Epithelial cell of esophagus (primary cell): ENCODE measurements at regions not wholly inside any gene's neighbourhood (a gene's known extent, or its start where the extent isn't known, plus 50 kb on each side); places are given as distances from the start of the nearest gene placed in this dataset.

Experiments used
- DNase-seq: peaks from one replicate; pipeline ENCODE4 v3.0.0; 2010; ENCODE audit warnings: low read depth
- H3K4me3 ChIP-seq: 2 replicates; pipeline ENCODE4 v1.5.1; 2011; ENCODE audit warnings: mild to moderate bottlenecking, low read length, control low read depth
- TF ChIP-seq, protein P1 (sequence below): IDR thresholded peaks from 2 replicates; pipeline ENCODE4 v1.5.1; 2011; ENCODE audit warnings: low read depth, mild to moderate bottlenecking, low read length, control low read depth, inconsistent platforms; ENCODE audit not compliant: insufficient read depth; ENCODE audit errors: missing control alignments

DNA sequence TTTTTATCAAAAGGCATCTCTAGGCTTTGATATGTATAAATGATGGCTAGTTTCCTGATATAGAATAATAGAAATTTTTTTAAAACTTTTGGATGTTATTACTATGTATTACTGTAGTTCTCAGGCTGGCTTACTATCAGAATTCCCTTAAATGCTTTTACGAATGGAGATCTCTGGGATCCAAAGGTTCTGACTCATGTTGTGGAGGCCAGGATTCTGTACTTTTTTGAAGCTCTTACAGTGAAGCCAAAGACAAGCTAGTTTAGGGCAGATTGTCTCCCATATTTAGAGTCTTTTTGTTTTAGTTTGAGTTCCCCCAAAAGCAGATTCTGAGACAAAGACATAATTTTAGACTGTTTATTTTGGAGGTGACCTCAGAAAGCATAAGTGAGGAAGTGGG, 265.9 kb upstream of the SESN3 start:
- TF ChIP-seq, protein P1, sequence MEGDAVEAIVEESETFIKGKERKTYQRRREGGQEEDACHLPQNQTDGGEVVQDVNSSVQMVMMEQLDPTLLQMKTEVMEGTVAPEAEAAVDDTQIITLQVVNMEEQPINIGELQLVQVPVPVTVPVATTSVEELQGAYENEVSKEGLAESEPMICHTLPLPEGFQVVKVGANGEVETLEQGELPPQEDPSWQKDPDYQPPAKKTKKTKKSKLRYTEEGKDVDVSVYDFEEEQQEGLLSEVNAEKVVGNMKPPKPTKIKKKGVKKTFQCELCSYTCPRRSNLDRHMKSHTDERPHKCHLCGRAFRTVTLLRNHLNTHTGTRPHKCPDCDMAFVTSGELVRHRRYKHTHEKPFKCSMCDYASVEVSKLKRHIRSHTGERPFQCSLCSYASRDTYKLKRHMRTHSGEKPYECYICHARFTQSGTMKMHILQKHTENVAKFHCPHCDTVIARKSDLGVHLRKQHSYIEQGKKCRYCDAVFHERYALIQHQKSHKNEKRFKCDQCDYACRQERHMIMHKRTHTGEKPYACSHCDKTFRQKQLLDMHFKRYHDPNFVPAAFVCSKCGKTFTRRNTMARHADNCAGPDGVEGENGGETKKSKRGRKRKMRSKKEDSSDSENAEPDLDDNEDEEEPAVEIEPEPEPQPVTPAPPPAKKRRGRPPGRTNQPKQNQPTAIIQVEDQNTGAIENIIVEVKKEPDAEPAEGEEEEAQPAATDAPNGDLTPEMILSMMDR: no peak
- H3K4me3 ChIP-seq: no peak overlapping the region
- no peak for DNase-seq

DNA sequence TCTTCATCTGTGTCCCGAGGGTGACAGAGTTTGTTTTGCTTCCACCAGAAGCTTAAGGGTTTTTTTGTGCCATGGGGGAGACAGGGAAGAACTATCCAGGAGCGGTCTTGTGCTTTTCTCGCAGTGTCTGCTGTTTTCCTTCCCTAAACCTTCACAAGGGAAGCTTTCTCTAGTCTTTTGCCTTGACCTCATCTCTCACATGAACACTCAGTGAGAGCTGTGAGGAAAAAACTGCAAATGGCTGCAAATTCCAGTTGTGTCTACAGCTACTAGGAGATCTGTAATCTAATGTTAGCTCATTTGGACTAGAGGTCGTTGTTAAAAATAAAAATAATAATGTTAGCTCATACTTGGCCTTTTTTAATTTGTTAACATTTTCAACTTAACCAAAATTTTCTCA, 264.7 kb upstream of the SESN3 start:
- no peak overlapping the region for H3K4me3 ChIP-seq
- TF ChIP-seq, protein P1: no peak
- DNase-seq: no peak

DNA sequence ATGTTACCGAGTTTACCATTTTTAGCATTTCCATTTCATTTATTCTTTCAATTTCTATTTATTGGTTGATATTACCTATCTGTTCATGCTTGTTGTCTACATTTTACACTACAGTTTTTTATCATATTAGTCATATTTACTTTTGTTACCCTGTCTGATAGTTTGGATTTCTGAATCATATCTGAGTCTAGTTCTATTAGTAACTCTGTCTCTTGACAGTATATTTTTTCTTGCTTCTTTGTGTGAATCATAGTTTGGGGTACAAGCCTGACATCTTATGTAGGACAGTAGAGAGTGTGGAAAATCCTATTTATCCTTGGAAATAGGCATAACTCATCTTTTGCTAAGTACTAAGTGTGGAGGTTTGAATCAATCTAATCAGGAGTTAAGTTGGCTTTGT, 263.9 kb upstream of the SESN3 start:
- TF ChIP-seq, protein P1: no peak
- peak; percentile 58 for DNase-seq
- H3K4me3 ChIP-seq: no peak overlapping the region

DNA sequence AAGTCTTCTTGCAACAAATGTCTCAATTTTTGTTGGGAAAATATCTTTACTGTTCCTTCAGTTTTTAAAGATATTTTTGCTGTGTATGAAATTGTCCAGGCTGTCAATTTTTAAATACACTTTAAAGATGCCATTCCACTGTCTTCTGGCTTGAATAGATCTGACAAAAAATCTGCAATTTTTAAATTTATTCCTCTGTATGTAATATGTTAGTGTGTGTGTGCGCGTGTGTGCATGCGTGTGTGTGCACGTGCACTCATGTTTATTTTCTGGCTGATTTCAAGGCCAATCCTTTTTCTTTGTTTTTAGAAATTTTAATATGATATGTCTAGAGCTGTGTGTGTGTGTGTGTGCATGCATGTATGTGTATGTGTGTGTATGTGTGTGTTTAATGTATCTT, 263.2 kb upstream of the SESN3 start:
- no peak overlapping the region for H3K4me3 ChIP-seq
- DNase-seq: no peak
- TF ChIP-seq, protein P1: no peak

DNA sequence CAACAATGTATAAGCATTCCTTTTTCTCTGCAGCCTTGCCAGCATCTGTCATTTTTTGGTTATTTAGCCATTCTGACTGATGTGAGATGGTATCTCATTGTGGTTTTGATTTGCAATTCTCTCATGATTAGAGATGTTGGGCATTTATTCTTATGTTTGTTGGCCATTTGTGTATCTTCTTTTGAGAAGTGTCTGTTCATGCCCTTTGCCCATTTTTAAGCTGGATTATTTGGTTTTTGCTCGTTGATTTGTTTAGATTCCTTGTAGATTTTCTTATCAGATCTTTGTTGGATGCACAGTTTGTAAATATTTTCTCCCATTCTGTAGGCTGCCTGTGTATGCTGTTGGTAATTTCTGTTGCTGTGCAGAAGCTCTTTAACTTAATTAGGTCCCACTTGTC, 259.6 kb upstream of the SESN3 start:
- H3K4me3 ChIP-seq: no peak overlapping the region
- TF ChIP-seq, protein P1: no peak
- DNase-seq: no peak

DNA sequence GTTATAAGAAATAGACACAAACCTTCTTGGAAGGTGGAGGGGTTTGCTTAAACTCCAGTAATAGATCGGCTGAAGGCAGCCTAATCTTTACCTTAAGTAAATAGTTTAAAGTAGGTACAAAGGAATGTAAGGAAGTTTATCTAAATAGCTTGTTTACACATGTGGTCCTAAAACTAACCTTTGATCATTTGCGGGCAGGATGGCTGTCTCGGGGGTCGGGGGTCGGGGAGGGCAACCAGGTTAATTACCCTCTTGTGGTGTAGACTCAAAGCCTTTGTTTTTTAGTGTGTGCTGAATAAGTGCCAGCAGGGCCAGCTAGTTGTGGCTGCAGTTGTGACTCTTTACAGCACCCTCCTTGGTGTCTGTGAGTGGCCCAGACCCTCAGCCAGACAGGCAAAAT, 256.9 kb upstream of the SESN3 start:
- DNase-seq: no peak
- TF ChIP-seq, protein P1: no peak
- H3K4me3 ChIP-seq: no peak overlapping the region

DNA sequence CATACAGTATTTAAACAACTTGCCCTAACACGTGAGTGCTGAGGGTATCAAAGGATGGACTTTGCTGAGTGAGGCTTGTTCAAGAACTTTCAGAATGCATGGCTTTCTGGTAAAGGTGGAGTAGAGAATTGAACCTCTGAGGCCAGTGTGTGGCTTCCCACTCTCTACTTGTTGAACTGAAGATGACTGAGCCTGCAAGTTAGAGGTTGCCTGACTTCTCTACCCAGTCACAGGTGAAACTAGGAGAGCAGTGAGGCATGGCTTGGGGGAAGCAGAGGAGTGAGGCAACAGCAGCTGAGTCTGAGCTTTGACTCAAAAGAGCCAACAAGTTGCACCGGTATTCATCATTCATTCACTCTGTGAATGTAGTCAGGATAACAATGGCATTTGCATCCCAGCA, 256.4 kb upstream of the SESN3 start:
- TF ChIP-seq, protein P1: no peak
- peak; percentile 99 for DNase-seq
- H3K4me3 ChIP-seq: no peak overlapping the region
